ENCODE measurements at regions not wholly inside any gene's neighbourhood (a gene's known extent, or its start where the extent isn't known, plus 50 kb on each side); places are given as distances from the start of the nearest gene placed in this dataset.

- DNase-seq, result no peak
- intact Hi-C loops (cut with DNase I), result no loop called here
These were observed 1149.1 kb upstream of the RAG2 start for GRCh38 chr11:37747121-37747520.

GRCh38 chr11:37727371-37727770 is 1129.3 kb upstream of the RAG2 start:
- intact Hi-C loops (cut with DNase I), result no loop called here
- DNase-seq, result no peak

DNA sequence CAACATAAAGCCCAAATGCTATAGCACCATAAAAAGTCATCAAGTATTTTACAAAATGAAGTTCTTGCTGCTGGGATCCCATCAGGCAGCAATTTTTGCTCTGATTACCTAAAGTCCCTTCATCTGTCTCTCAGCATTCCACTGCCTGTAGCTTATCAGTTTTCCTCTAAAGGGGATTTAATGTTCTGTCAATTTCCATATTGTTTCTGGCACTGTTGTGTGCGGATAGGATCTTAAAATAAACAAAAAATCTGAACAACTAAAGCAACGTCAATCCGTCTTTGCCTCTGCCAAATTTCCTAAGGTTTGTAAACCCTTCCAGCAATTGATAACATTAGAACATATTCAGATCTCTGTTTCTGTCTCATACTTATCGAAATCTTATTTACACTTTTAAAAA is 1126.3 kb upstream of the RAG2 start:
- no peak for DNase-seq
- intact Hi-C loops (cut with DNase I), result no loop called here

DNA sequence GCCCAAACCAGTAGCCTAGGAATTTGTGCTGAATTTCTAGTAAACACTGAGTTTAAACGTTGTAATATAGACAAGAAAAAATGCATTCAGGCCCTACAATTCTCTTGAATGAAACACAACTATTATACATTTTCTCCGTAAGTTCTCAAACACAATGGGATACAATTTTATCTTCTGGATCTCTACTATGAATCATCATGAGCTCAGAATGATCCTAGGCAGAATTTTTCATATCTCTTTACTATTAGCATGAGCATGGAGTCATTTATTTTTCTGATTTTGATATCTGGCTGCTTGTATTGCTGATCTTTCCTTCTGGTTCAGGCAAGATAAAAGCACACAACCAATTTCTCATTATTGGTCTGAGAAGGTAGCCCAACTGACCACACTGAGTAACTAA is 1123.4 kb upstream of the RAG2 start:
- no peak for DNase-seq
- intact Hi-C loops (cut with DNase I), result no loop called here

GRCh38 chr11:37718431-37718999 is 1120.5 kb upstream of the RAG2 start:
- intact Hi-C loops (cut with DNase I), result no loop called here
- DNase-seq, result no peak

DNA sequence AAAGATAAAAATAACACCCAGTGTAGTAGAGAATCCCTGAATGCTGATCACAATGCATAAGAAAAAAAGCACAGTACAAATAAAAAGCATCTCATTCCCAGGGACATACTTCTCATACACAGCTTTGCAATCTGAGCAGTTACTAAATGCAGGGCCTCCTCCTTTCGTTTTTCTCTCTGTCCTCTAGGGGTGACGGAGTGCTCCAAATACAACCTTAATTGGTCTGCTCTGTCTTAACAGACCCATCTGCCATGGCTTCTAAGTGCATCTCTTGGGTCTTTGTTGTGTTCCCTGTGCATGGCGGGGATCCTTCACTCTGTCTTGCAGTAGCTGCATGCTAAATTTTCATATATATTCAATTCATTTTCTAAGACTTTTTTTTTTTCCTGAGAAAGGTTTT is 1114.2 kb upstream of the RAG2 start:
- no peak for DNase-seq
- intact Hi-C loops (cut with DNase I), result no loop called here

- intact Hi-C loops (cut with DNase I), result no loop called here
- DNase-seq, result peak in 1 of 10 donors; percentile 7
These were observed 1112.0 kb upstream of the RAG2 start for GRCh38 chr11:37710031-37710430.

DNA sequence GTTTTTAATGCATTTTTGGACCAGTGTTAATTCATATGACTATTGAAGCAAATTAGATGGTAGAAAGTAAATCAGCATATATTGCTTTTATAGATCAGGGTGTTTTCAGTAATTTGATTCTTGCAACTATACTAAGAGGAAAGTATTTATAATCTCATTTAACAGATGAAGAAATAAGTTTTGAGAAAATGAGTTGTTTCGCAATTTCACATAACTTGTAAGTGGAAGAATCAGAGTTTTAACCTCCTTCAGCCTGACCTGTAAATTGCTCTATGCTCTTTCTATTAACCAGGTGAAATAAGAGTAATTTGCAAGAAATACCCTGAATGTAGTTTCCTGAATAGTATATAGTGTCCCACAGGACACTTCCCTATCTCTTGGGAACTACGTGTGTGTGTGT is 1106.8 kb upstream of the RAG2 start:
- intact Hi-C loops (cut with DNase I), result no loop called here
- DNase-seq, result no peak

DNA sequence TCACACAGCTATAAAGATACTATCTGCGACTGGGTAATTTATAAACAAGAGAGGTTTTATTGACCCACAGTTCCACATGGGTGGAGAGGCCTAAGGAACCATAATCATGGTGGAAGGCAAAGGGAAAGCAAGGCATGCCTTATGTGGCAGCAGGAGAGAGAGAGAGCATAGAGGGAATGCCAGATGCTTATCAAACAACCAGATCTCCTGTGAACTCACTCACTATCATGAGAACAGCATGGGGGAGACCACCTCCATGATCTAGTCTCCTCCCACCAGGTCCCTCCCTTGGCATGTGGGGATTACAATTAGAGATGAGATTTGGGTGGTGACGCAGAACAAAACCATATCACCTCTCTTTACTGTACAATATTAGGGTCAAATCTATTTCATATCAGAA is 1101.6 kb upstream of the RAG2 start:
- intact Hi-C loops (cut with DNase I), result no loop called here
- DNase-seq, result no peak

GRCh38 chr11:37695283-37695682 is 1097.2 kb upstream of the RAG2 start:
- intact Hi-C loops (cut with DNase I), result no loop called here
- no peak for DNase-seq

DNA sequence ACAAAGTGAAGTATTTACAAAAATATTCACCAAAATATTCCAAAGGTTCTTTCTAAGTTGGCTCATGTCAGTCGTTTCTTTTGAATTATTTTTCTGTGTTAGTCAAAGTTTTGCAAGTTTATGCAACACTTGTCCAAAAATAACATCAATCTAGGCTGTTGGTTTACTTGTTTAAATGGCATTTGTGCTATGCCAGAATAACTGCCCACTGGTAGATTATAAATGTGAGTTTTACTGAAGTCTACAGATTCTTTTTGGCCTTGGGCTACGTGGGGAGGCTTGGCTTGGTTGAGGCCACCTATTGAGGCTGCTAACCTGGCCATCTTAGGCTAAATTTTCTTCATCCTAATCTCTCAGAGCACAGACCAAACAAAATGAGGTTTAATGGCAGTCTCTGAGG is 1091.9 kb upstream of the RAG2 start:
- no peak for DNase-seq
- intact Hi-C loops (cut with DNase I), result no loop called here

DNA sequence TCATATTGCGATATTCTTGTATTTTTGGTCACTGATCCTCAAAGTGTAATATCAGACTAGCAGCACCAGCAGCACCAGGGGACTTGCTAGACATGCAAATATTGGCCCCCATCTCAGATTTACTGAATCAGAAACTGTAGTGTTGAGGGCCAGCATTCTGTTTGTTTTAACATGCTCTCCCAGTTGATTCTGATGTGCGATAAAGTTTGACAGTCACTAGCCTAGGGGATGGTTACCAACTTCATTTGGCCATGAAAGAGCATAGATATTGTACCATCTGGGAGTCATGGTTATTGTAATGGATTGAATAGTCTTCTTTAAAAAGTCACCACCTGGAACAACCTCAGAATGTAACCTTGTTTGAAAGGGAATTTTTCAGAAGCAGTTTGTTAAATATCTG is 1090.4 kb upstream of the RAG2 start:
- intact Hi-C loops (cut with DNase I), result no loop called here
- DNase-seq, result no peak

GRCh38 chr11:37687130-37687529 is 1089.1 kb upstream of the RAG2 start:
- no peak for DNase-seq
- intact Hi-C loops (cut with DNase I), result no loop called here

GRCh38 chr11:37671321-37671720 is 1073.3 kb upstream of the RAG2 start:
- intact Hi-C loops (cut with DNase I), result no loop called here
- DNase-seq, result no peak

- no peak for DNase-seq
- intact Hi-C loops (cut with DNase I), result no loop called here
These were observed 1068.9 kb upstream of the RAG2 start for GRCh38 chr11:37666960-37667359.

DNA sequence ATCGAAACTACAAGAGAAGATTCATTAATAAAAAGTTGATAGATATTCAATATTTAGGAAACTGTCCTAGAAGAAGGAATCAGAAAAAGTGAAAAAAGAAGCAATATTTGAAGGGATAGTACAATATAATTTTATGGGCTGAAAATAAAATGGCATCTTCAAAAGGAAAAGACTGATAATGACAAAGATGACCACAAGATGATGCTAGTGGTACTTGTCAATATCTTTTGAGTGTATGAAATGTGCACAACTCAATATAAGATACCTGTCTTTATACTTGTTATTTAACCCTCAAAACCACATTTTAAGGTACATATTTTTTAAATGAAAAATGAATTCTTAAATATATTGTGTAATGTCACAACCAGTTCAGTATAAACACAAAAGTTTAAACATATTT is 1059.6 kb upstream of the RAG2 start:
- no peak for DNase-seq
- intact Hi-C loops (cut with DNase I), result no loop called here

DNA sequence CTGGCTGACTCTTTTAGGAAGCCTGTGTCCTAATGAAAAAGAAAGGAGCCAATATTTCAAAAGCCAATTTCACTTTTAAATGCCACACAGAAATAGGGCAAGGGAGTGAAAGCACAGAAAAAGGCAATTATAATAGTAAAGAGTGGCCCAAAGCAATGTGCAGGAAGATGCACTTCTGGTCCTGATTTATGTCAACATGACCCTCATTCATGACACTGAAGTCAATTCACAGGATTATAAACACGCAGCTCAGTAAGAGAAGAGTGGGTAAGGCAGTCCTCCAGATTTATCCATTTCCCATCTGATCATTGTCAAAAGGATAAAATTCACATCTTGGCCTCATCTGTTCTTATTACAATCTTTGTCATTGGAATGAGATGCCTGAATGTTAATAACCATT is 1049.7 kb upstream of the RAG2 start:
- no peak for DNase-seq
- intact Hi-C loops (cut with DNase I), result no loop called here

GRCh38 chr11:37643968-37644367 is 1045.9 kb upstream of the RAG2 start:
- intact Hi-C loops (cut with DNase I), result no loop called here
- DNase-seq, result no peak

DNA sequence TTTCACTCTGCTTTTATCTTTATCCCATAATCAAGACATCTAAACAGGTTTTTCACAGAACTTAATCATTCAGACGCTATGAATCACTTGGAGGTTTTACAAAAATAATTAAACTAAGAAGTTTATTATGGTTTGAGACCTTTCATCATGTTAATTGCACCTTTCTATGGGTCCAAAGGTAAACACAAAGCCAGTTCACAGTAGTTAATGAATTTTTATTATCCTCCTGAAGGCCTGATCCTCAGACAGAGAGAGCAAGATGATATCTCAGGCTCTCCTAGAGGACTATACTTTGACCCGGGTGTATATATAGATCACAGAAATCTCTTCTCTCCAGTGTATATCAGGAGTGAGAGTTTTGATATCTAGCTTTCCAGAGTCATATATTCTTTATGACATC is 1044.3 kb upstream of the RAG2 start:
- DNase-seq, result no peak
- intact Hi-C loops (cut with DNase I), result no loop called here

GRCh38 chr11:37632748-37633147 is 1034.7 kb upstream of the RAG2 start:
- no peak for DNase-seq
- intact Hi-C loops (cut with DNase I), result no loop called here

- DNase-seq, result no peak
- intact Hi-C loops (cut with DNase I), result no loop called here
These were observed 1032.8 kb upstream of the RAG2 start for GRCh38 chr11:37630866-37631265.

- DNase-seq, result no peak
- intact Hi-C loops (cut with DNase I), result no loop called here
These were observed 1025.7 kb upstream of the RAG2 start for GRCh38 chr11:37623778-37624177.

- intact Hi-C loops (cut with DNase I), result no loop called here
These were observed 1023.6 kb upstream of the RAG2 start for GRCh38 chr11:37621662-37622061.

More at GRCh38 chr11:37621662-37622061, 1023.6 kb upstream of the RAG2 start:
- DNase-seq, result no peak

Measured in posterior cingulate gyrus (tissue), 11 donors.